SHP77 treated with DMSO at 0.1 percent for 48 hours (cell line): ENCODE measurements at regions not wholly inside any gene's neighbourhood (a gene's known extent, or its start where the extent isn't known, plus 50 kb on each side); places are given as distances from the start of the nearest gene placed in this dataset.
"Not testable (repeated sequence)": the region's sequence is repeated elsewhere in the genome, so short reads cannot be mapped to it uniquely, and the experiment has no call there.

Experiments used
- DNase-seq: peaks from one replicate; lab custom pipeline; 2025; lab: John Stamatoyannopoulos, UW

DNA sequence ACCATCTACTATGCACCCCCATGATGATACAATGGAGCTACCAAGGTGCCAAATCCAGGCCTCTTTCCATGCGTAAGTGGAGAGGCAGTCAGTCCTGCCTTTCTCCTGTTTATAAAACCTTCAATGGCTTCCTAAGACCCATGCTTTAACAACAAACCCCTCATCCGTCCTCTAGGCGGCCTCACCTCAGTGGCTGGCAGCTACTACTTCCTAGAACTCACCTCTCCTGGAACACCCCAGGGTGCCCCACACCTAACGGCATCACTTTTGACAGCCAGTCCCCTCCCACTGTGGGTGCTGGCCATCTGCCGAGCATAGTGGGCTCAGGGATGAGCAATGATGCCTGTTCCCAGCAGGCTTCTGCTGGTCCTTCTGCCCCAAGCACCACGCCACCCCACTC is 80.0 kb upstream of the TAB2 start:
- DNase-seq, result no peak

DNA sequence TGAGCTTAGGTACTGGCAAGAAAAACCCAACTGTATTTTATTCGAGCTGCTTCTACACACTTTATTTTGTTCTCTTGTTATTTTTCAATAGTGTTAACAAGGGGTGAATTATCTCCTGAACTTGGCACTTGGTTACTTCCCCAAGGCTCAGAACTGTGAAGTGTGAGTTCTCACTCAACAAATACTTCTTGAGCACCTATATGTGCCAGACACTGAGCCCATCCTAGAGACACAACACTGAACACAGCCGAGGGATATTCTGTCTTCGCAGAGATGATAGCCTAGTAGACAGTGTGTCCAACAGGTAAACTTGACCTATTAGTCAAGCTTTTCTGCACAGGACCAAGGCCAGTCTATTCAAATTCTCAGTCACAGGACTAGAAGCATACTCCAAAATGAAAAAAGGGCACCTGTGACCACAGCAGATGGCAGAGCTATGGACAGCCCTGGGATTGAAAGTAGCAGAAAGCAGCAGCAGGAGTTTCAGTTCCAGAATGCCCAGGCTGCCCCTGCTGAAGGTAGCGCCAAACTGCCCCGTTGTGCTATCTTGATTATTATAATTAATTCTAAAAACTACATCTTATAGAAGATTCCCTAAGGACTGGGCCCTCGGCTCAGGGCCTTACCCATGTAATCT is 77.8 kb upstream of the TAB2 start:
- DNase-seq, result no peak

DNA sequence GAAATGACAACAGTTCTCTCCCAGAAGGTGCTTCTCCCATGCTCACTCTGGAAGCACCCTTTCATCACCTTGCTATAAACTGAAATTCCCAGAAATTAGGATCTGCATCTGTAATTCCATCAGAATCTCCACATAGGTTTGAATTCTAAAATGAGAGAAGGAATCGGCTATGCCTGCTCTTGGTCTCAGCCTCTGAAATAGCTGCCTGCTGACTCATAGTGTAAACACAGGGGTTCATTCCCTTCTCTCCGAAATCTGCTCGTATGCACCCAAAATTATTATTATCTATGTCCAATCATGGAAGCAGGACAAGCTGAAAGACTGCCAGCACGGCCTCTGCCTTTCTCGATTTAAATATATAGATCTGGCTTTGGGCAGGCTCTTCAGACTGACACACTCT is 74.6 kb upstream of the TAB2 start:
- no peak for DNase-seq

DNA sequence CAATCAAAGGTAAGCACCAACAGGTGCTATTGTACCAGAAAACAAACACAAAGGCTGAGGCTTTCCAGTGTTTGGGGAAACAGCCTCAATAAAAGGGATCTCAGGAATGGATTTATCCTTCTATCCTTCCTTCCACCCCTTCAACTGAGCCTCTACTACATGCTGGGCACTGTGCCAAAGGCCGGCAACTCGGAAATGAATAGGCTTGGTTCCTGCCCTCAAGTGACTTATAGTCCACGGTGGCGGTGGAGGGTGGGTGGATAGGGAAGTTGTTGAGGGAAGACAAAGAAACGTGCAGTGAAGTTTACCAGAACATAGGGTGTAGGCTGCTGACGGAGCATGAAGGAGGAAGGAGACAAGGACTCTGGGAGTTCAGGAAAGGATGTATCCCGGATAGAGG is 73.4 kb upstream of the TAB2 start:
- no peak for DNase-seq

DNA sequence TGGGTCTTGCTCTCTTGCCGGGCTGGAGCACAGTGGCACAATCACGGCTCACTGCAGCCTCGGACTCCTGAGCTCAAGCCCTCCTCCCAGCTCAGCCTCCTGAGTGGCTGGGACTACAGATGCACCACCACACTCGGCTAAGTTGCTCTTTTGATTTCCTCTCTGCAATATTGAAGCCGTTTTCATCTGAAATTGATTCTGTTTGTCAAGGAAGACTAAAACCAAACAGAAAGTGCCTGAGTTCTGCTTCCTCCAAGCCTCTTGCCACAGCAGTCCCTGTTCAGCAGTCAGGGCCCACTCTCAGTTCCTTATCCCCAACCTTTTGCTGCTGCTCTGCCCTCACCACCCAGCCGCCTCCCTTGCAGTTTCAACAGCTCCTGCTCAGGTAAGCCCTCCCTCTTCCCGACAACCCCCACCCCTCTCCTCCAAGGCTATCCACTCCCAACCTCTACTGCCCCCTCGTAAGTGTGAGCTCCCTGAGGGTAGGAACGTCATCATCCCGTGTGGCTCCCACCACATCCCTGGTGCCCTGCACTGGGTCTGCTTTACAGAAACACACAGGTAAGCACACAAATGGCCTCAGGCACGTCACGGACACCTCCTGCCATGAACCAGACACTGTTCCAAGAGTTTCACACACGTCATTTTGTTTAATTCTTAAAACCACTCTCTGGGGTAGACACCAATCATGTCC is 70.7 kb upstream of the TAB2 start:
- DNase-seq, result no peak

DNA sequence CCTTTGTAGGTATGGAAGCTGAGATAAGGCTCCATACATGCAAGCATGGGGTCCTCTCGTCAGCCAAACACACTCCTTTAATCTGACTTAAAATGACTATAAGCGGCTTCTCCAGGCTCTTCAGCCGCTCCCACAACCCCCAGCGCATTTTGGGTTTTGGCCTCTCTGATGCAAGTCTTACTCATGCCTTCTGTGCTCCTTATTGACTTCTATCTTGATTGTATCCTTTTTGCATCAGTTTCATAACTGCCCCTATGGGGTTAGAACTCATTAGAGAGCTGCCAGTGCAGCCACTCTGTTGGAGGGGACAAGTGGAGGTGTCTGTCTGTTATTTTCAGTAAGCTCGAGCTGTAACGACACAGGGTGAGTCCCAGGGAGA is 70.1 kb upstream of the TAB2 start:
- DNase-seq, result no peak

DNA sequence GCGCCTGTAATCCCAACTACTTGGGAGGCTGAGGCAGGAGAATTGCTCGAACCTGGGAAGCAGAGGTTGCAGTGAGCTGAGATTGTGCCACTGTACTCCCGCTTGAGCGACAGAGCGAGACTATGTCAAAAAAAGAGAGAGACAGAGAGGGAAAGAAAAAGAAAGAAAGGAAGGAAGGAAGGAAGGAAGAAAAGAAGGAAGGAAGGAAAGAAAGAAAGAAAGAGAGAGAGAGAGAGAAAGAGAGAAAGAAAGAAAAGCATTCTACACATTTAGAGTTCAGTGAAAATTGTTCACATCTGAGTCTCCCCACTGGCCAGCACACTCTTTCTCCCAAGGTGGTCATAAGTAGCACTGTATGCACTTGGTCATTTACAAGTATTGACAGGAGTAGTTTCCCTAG is 69.2 kb upstream of the TAB2 start:
- DNase-seq, result not testable (repeated sequence)

DNA sequence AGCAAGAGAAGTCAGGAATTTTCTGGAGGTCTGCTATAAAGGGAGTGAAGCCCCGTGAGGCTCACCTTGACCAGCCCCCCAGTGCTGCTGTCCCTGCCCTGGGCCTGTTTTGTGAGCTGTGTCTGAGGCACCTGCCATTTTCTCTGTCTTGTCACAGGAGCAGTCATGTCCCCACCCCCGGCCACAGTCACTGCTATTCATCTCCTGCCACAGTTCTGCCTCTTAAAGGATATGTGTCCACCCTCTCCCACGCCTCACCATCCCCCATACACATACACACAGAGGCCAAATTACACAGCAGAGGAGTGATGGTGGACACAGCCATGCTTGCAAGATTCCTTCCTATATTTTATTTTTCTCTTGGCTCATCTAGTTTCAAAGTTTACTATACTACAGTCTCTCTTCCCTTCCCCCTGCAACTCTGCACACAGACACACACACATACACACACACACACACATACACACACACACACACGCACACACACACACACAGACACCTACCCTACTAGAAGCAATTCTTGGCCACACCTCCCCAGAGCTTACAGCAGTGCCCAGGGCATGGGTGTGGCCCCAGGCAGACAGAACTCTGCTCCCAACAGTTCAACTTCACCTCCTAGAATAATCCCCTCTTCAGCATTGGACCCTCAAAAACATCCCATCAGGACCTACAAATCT is 68.7 kb upstream of the TAB2 start:
- DNase-seq, result no peak

DNA sequence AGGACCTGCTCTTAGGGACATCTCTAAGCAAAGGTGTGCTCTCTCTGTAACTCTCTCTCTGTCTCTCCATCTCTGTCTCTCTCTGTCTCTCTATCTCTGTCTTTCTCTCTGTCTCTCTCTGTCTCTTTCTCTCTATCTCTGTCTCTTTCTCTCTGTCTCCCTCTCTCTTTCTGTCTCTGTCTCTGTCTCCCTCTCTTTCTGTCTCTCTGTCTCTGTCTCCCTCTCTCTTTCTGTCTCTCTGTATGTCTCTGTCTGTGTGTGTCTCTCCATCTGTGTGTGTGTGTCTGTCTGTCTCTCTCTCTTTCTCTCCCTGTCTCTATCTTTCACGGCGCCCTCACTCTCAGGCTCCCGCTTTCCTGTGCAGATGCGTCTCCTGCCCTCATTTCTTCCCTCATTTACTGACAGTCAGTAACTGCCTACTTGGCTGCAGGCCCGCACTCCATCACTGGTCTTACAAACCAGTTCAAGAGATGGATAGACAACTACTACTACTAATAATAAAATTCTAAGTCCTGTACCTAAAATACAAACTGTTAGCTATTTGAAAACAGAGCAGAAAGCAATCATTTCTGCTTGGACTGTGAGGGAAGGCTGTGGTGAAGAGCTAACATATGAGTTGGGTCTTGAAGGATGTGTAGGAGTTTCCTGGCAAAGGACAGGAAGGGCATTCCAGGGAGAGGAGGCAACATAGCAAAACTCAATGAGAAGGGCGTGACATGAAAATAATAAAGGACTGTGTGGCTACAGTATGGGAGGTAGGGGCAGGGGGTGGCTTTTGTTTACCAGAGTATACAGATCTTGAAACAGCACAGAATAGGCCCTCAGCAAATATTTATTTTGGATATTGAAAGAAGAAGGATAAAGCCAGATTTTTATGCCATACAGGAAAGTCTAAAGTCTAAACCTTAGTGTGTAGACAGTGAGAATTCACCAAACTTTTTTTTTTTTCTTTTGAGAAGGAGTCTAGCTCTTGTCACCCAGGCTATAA is 67.8 kb upstream of the TAB2 start:
- no peak for DNase-seq

DNA sequence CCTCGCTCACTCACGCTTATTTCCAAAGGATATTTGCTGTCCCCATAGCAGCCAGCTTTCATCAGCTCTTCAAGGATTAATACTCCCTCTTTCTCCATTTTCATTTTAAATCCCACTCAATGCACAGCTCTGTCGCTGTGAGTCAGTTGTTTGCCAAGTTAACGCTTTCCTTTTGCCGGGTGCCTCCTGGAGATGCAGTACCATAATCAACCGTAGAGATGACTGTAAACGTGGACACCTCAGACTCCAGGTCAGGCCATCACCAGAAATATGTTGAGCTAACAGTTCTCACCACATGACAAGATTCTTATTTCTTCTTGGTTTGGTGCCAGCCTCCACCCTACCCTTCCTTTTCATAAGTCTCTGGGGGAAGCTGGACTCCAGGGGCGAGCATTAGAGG is 66.6 kb upstream of the TAB2 start:
- DNase-seq, result no peak

DNA sequence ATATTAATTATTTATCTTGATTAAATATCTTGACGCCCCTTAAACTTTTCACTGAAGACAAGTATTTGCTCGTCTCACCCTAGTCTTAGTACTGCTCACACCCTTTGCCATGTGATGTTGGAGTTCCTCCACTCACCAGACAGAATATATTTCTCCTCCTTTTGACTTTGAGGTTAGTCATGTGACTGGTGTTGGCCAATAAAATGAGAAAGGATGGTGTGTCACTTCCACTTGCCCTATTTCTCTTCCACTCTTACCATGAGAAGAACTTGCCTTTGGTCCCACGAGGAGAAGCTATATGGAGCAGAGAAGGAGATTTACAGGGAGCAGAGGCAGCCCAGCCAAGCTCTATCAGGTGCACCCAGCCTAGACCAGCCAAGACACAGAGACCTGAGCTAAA is 64.9 kb upstream of the TAB2 start:
- DNase-seq, result no peak

DNA sequence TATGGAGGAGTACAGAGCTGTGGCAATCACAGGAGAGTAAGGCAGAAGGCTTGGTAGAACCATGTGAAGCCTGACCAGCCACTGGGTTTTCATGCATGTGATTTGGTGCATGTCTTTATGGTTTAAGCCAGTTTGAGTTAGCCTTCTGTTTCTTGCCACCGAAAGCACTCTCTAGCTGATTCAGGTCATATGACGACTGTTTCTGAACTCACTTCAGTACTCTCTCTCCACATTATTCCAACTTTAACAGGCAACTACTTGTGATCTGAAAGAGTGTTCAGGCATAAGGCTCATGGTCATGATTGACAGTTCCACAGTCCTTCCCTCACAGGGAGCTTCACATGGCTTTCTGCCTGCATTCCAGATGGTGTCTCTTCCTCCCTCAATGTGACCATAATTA is 63.3 kb upstream of the TAB2 start:
- DNase-seq, result no peak

DNA sequence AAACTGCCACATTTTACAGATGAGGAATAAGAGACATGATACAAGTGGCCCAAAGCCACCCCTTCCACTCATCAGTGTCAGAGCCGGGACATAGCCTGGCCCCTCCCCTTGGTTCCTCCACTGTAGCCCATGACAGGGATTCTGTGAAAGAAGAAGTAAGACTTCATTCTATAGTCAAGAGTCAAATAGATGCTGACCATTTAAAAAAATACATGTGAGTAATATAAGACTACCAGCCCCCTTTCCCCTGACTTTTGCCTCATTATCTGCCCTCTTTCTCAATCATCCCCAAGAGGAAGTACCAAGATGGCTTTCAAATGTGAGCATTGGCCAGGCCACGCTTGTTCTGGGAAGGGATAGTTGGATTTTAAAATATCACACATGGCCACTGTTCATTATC is 57.8 kb upstream of the TAB2 start:
- DNase-seq, result no peak

DNA sequence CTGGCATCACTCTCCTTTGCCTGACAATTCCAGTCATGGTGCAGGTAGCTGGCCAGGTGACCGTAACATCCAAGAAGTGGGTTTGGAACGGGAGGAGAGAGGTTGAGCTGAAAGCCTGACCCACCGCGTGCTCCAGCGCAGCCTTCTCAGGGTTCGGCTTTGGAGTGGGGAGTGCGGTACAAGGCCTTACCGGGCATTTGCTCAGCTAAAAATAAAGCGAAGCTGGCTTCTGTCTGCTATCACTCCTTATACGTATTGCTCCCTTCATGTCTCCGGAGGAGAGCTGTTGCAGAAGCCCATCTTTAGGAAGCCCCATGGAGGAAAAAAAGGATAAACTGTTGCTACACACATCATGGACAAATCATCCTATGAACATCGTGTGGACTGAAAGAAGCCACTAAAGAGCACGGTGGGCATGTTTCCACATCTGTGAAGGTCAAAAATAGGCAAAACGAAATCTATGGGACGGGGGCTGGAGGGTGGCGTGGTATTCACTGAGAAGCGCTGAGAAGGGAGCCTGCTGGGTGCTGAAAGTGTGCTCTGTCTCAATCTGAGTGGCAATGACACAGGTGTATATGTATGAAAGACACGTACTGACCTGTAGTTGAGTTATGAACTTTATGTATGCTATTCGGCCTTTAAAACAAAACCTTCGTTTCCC is 57.2 kb upstream of the TAB2 start:
- DNase-seq, result no peak

DNA sequence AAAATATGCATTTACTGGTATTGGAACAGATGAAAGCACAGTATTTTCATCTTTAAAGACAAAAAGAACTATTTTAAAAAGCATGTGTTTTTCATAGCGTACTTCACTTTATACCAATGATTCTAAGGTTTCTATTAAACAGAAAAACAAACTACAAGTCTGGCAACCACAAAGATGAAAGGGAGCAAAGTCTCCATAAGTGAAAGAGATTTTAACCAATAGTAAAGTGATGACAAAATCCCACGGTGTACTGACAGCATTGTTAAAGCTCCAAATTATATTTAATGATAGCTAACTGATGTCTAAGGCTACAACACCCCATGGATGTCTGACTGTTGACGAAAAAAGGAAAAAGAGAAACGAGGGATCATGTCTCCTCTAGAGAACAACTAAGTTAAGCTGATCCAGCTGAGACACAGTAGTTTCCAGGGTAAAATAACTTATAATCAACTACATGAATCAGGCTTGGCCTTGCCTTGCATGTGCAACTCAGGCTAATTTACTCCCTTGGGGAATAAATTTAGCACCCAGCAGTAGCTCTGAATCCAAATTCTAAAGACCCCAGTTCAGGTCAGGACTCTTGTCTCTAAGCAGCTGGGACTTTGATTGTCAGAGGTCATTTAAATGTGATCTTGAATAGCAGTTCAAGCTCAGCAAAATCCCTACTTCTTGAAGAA is 56.0 kb upstream of the TAB2 start:
- DNase-seq, result no peak

DNA sequence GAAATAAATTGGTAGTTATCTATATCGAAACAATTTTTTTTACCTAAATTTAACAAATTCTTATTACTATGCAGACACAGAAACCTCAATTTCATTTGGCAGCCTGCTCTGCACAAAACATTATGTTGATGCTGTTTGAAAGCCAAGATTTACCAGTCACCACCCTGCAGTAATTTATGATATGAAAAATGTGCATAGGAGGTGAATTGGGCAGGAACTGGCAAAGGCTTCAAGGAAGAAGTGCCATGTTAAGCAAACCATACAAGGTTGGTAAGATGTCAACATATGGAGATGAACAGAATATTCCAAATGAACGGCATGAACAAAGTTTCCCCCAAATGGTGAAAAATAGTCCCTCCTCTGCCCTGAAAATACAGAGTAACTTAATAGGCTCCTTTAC is 54.2 kb upstream of the TAB2 start:
- no peak for DNase-seq

DNA sequence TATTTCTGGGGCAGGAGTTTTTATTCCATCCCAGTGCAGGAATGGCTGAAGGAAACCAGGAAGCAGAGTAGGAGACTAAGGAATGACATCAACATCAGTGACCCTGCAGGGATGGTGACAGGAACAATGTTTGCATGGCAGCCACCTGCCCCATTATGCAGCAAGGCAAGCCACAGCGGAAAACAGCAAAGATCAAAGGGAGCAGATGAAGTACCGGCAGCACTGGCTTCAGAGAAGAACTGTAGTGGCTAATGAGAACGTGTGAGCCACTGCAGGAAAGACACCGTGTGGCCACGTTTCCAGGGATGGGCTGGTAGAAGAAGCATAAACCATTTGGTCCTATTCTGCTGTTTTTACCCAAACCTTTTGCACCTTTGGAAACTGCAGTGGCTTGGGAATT is 52.9 kb upstream of the TAB2 start:
- peak; percentile 78 for DNase-seq

DNA sequence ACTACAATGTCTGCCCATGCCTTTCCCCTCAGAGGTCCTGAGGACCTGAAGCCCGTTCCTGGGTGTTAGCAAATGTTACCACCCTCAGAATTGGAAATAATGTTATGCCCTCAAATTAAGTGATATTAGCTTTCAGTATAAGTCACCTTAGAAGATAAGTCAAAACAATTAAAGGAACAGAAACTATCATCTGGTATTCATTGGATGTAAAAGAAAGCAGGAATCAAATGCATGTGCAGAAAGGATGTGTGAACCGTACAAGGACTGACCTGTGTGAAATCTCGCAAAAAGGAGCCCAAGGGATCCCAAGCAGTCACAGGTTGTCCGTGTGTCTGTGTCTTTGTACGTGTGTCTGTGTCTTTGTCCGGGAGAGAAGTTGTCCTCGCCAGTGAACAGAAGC is 51.6 kb upstream of the TAB2 start:
- no peak for DNase-seq

DNA sequence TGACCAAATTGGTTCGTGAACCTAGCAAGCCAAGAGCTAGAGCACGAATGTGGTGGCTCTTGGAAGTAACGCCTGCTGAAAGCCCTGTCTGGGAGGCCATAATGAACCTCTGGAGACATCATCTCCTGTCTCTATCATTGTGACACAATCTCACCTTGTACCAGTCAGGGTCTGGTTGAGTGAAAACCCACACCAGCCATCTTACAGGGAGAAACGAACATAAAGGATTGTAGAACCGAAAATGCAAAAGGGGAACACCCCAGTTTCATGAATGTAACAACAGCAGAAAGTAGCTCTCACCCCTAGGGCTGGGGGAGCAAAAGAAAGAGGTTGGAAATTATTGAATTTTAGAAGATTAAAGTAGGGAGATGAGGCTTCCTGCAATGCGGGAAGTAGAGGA is 50.9 kb upstream of the TAB2 start:
- no peak for DNase-seq

DNA sequence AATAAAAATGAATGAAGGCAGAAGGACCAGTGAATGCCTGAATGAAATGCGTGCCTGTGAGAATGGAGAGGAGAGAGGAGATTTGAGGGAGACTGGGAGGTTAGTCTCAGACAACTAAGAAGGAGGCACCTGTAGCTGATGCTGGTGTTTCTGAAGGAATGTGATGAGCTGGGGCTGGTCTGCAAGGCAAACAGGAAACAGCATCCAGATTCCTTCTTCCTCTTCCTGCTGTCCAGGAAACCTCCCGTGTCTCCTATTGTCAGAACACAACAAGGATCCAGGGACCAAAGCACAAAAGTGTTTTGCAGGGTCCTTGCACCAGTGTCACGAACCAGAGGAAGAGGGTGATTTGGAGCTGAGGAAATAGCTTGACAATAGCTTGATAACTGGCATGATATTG is 50.4 kb upstream of the TAB2 start:
- no peak for DNase-seq

DNA sequence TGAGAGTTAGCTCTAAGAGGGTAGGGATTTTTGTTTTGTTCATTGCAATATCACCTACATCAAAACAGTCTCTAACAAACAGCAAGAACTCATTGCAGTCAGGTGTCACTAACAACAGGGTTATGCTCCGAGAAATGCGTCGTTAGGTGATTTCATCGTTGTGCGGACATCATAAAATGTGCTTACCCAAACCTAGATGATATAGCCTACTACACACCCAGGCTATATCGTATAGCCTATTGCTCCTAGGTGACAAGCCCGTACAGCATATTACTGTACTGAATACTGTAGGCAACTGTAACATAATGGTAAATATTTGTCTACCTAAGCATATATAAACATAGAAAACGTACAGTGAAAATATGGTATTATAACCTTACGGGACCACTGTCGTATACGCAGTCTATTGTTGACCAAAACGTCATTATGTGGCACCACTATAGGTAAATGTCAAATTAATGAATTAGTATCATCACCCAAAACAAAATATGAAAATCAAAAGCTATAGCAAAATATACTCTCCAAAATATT is 49.9 kb upstream of the TAB2 start:
- no peak for DNase-seq
